ENCODE measurements at regions not wholly inside any gene's neighbourhood (a gene's known extent, or its start where the extent isn't known, plus 50 kb on each side); places are given as distances from the start of the nearest gene placed in this dataset.

- H2AFZ ChIP-seq (ENCODE audit: low read depth, low read length, poor library complexity, severe bottlenecking): no peak overlapping the region
- no peaks in the 10 kb centered on the region for H3K27me3 ChIP-seq (ENCODE audit: insufficient read depth, low read length)
- DNase-seq (ENCODE audit: low read depth, low spot score): no peak
- no peak for TF ChIP-seq SIN3A (IDR thresholded peaks at IDR 0.05; ENCODE audit: low read depth)
- TF ChIP-seq POLR2A (IDR thresholded peaks at IDR 0.05; ENCODE audit: borderline replicate concordance, extremely low read depth, insufficient read depth, insufficient read length): no peak
- TF ChIP-seq JUND (IDR thresholded peaks at IDR 0.05): no peak
- TF ChIP-seq TCF7L2 (IDR thresholded peaks at IDR 0.05; ENCODE audit: borderline replicate concordance, extremely low read depth, insufficient read depth, insufficient read length): no peak
- TF ChIP-seq SP1 (IDR thresholded peaks at IDR 0.05; ENCODE audit: low read depth): no peak
- no peak for TF ChIP-seq CBX3 (IDR thresholded peaks at IDR 0.05; ENCODE audit: low read depth)
- TF ChIP-seq FOSL1 (IDR thresholded peaks at IDR 0.05; ENCODE audit: low read depth): no peak
- TF ChIP-seq, protein P1, sequence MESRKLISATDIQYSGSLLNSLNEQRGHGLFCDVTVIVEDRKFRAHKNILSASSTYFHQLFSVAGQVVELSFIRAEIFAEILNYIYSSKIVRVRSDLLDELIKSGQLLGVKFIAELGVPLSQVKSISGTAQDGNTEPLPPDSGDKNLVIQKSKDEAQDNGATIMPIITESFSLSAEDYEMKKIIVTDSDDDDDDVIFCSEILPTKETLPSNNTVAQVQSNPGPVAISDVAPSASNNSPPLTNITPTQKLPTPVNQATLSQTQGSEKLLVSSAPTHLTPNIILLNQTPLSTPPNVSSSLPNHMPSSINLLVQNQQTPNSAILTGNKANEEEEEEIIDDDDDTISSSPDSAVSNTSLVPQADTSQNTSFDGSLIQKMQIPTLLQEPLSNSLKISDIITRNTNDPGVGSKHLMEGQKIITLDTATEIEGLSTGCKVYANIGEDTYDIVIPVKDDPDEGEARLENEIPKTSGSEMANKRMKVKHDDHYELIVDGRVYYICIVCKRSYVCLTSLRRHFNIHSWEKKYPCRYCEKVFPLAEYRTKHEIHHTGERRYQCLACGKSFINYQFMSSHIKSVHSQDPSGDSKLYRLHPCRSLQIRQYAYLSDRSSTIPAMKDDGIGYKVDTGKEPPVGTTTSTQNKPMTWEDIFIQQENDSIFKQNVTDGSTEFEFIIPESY (IDR thresholded peaks at IDR 0.05; ENCODE audit: extremely low read depth, insufficient replicate concordance, low read length): no peak
- TF ChIP-seq SRF (IDR thresholded peaks at IDR 0.05; ENCODE audit: low read depth): no peak
- no peak for TF ChIP-seq POLR2AphosphoS5 (IDR thresholded peaks at IDR 0.05; ENCODE audit: low read depth, low read length)
- TF ChIP-seq, protein P2, sequence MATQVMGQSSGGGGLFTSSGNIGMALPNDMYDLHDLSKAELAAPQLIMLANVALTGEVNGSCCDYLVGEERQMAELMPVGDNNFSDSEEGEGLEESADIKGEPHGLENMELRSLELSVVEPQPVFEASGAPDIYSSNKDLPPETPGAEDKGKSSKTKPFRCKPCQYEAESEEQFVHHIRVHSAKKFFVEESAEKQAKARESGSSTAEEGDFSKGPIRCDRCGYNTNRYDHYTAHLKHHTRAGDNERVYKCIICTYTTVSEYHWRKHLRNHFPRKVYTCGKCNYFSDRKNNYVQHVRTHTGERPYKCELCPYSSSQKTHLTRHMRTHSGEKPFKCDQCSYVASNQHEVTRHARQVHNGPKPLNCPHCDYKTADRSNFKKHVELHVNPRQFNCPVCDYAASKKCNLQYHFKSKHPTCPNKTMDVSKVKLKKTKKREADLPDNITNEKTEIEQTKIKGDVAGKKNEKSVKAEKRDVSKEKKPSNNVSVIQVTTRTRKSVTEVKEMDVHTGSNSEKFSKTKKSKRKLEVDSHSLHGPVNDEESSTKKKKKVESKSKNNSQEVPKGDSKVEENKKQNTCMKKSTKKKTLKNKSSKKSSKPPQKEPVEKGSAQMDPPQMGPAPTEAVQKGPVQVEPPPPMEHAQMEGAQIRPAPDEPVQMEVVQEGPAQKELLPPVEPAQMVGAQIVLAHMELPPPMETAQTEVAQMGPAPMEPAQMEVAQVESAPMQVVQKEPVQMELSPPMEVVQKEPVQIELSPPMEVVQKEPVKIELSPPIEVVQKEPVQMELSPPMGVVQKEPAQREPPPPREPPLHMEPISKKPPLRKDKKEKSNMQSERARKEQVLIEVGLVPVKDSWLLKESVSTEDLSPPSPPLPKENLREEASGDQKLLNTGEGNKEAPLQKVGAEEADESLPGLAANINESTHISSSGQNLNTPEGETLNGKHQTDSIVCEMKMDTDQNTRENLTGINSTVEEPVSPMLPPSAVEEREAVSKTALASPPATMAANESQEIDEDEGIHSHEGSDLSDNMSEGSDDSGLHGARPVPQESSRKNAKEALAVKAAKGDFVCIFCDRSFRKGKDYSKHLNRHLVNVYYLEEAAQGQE (IDR thresholded peaks at IDR 0.05; ENCODE audit: low read depth): no peak
- no peak for TF ChIP-seq YY1 (IDR thresholded peaks at IDR 0.05; ENCODE audit: extremely low read depth, insufficient replicate concordance, low read depth, low read length)
- TF ChIP-seq, protein P3, sequence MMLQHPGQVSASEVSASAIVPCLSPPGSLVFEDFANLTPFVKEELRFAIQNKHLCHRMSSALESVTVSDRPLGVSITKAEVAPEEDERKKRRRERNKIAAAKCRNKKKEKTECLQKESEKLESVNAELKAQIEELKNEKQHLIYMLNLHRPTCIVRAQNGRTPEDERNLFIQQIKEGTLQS (IDR thresholded peaks at IDR 0.05): no peak
- TF ChIP-seq CTCF (IDR thresholded peaks at IDR 0.05 in 2 of 3, conservative IDR thresholded peaks at IDR 0.05 in 1 of 3; ENCODE audit: borderline replicate concordance in 1 of 3, insufficient read depth in 1 of 3, low read depth in 2 of 3, low read length in 2 of 3): no peak
- no peak for TF ChIP-seq MAX (IDR thresholded peaks at IDR 0.05)
- TF ChIP-seq CEBPB (IDR thresholded peaks at IDR 0.05; ENCODE audit: low read depth): no peak
- no peak for TF ChIP-seq EZH2phosphoT487 (IDR thresholded peaks at IDR 0.05; ENCODE audit: borderline replicate concordance)
- no peak for TF ChIP-seq ZNF274 (IDR thresholded peaks at IDR 0.05; ENCODE audit: low read depth, low read length)
- ChIA-PET POLR2A (no interaction called here), CTCF (no interaction called here), RAD21 (ENCODE audit: low non-redundant PET in 1 of 2, low total read pairs in 2 of 2, uncharacterized antibody in 2 of 2, unreplicated experiment in 2 of 2) (no interaction called here)
- no peaks in the 10 kb centered on the region for H3K79me2 ChIP-seq (ENCODE audit: insufficient read depth, low read length)
- BruUV-seq (replicated peaks): no TSS peak
- H4K20me1 ChIP-seq (ENCODE audit: insufficient read depth): no peaks in the 10 kb centered on the region
- H3K9me2 ChIP-seq (ENCODE audit: insufficient read depth): no peaks in the 10 kb centered on the region
- no peak overlapping the region for H3K27ac ChIP-seq (ENCODE audit: low read depth, low read length)
- intact Hi-C loops (cut with micrococcal nuclease): no loop called here
- H3K4me1 ChIP-seq (ENCODE audit: control insufficient read depth in 1 of 2, insufficient read depth in 2 of 2, low read length in 2 of 2): peaks cover under 1 to 5% of the 10 kb centered on the region in 2 experiments
- ATAC-seq: no peak
- no peak overlapping the region for H3K4me2 ChIP-seq (ENCODE audit: low read length)
- H3K36me3 ChIP-seq (ENCODE audit: control insufficient read depth in 1 of 2, insufficient read depth in 2 of 2, low read length in 2 of 2): no peaks in the 10 kb centered on the region
- H3K9ac ChIP-seq (ENCODE audit: low read length): no peak overlapping the region
- no peak overlapping the region for H3K4me3 ChIP-seq (replicated peaks in 1 of 2; ENCODE audit: low read depth in 1 of 2, low read length in 2 of 2)
- no peaks in the 10 kb centered on the region for H3K9me3 ChIP-seq (ENCODE audit: control insufficient read depth in 1 of 2, insufficient read depth in 1 of 2, low read depth in 1 of 2, low read length in 2 of 2)
Observed at GRCh38 chr16:48913384-48913783, 303.4 kb upstream of the N4BP1 start.
